ENCODE measurements at regions not wholly inside any gene's neighbourhood (a gene's known extent, or its start where the extent isn't known, plus 50 kb on each side); places are given as distances from the start of the nearest gene placed in this dataset.

DNA sequence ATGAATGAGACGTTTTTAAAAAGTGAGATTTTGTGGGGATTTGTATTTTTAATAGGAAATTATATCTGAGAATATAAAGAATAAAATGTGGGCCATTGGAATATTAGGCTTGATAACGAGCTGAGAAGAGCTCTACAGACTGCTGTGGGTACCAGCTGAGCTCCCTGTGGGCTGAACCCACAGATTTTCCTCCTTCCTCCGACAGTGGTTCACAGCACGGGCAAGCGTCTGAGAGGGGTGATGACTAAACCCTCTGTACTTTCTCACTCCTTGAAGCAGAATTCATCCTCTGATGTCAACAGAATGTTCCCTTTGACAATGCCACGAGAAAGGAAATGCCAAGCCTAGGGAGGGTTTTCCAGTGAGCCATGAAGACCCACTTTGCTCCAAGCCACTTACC lies 102.7 kb upstream of the AJAP1 start:
- no peak for TF ChIP-seq POLR2A (IDR thresholded peaks at IDR 0.05; ENCODE audit: low read length)
- no peak for TF ChIP-seq GATA1 (IDR thresholded peaks at IDR 0.05; ENCODE audit: low read depth, low read length)

Measured in erythroblast (primary cell).